Tibial artery (tissue), 4 donors: ENCODE measurements at regions not wholly inside any gene's neighbourhood (a gene's known extent, or its start where the extent isn't known, plus 50 kb on each side); places are given as distances from the start of the nearest gene placed in this dataset.
A peak's percentile ranks its signal among the peaks of the same experiment; 100 is the strongest.

ENCODE experiments used
- DNase-seq, 2 donors: peaks; one replicate each; pipeline ENCODE4 v3.0.0-alpha.2; 2019
- H3K27ac ChIP-seq, 2 donors: fragments of 200-600 bp; sonication (generic) in 1 of 2; 1 replicate in 1 of 2; 2 replicates in 1 of 2; pipeline ENCODE4 v1.5.1; 2018 to 2019; ENCODE audit warnings: mild to moderate bottlenecking in 1 of 2
- H3K27me3 ChIP-seq, 2 donors: fragments of 200-600 bp; sonication (generic) in 1 of 2; one replicate each; pipeline versions ENCODE4 v1.5.1 to v1.6.0; 2016 to 2019
- H3K36me3 ChIP-seq, 3 donors: fragments of 200-600 bp; sonication (generic) in 2 of 3; one replicate each; pipeline ENCODE4 v1.5.1; 2016 to 2019; ENCODE audit warnings: mild to moderate bottlenecking in 2 of 3
- H3K4me1 ChIP-seq, 4 donors: fragments of 200-600 bp; sonication (generic) in 2 of 4; 1 replicate in 3 of 4; 2 replicates in 1 of 4; pipeline ENCODE4 v1.5.1; 2016 to 2019
- H3K4me3 ChIP-seq, 2 donors: fragments of 200-600 bp; sonication (generic) in 1 of 2; 1 replicate in 1 of 2; 2 replicates in 1 of 2; pipeline ENCODE4 v1.5.1; 2018 to 2019; ENCODE audit warnings: mild to moderate bottlenecking in 2 of 2
- H3K9me3 ChIP-seq, 3 donors: fragments of 200-600 bp; sonication (generic) in 1 of 3; one replicate each; pipeline ENCODE4 v1.5.1; 2016 to 2019
- CTCF ChIP-seq, 2 experiments: fragments of 200-600 bp in 1 of 2; fragments of 450-650 bp in 1 of 2; IDR thresholded peaks; one replicate each; pipeline ENCODE4 v1.5.1; 2017 to 2019; ENCODE audit warnings: antibody characterized with exemption in 2 of 2, mild to moderate bottlenecking in 1 of 2, moderate library complexity in 1 of 2
- intact Hi-C: fragments of 100-400 bp; cut with DNase I; formaldehyde crosslinking; loops from one replicate; pipeline ENCODE4 v1.15.0; 2023; ENCODE audit warnings: low total_unique reads

GRCh38 chrX:42070866-42071265 lies 147.5 kb upstream of the CASK start:
- intact Hi-C loops: no loop called here
- DNase-seq: no peak
- Histone ChIP-seq H3K4me1 (peaks cover 0 to 7% (median 0%) of the 10 kb centered on the region in 4 donors), H3K36me3 (no peaks in the 10 kb centered on the region), H3K9me3 (no peaks in the 10 kb centered on the region), H3K27ac (peak overlapping the region in 1 of 2 donors; percentile 47), H3K27me3 (no peaks in the 10 kb centered on the region), H3K4me3 (no peak overlapping the region)
- TF ChIP-seq CTCF (IDR thresholded peaks at IDR 0.05): no peak

GRCh38 chrX:42054256-42054655 lies 130.9 kb upstream of the CASK start:
- Histone ChIP-seq H3K36me3 (no peaks in the 10 kb centered on the region), H3K9me3 (no peaks in the 10 kb centered on the region), H3K27me3 (no peaks in the 10 kb centered on the region), H3K27ac (no peak overlapping the region), H3K4me3 (no peak overlapping the region), H3K4me1 (no peaks in the 10 kb centered on the region)
- intact Hi-C loops: no loop called here
- TF ChIP-seq CTCF (IDR thresholded peaks at IDR 0.05): no peak
- no peak for DNase-seq

- Histone ChIP-seq H3K4me1 (no peaks in the 10 kb centered on the region), H3K27me3 (no peaks in the 10 kb centered on the region), H3K4me3 (no peak overlapping the region), H3K36me3 (no peaks in the 10 kb centered on the region), H3K27ac (no peak overlapping the region), H3K9me3 (no peaks in the 10 kb centered on the region)
- no peak for DNase-seq
- intact Hi-C loops: no loop called here
- TF ChIP-seq CTCF (IDR thresholded peaks at IDR 0.05): no peak
Measured at GRCh38 chrX:42050345-42050744, 127.0 kb upstream of the CASK start.

DNA sequence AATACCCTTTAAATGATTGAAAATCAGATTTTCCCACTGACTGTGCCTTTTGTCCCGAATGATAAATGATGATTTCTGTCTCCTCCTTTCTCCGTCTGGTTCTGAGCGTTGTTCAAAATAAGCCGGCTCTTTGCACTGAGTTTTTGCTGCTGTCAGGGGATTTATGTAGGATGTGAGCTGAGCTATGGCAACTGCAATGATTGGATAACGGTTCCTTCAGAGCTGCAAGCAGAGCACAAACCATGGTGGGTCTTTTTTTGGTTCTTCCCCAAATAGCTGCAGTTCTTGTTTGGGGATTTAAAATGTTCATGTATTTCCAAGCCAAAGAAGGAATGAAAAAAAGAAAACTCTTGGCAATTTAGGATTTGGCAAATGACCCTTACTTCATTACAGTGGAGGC lies 124.5 kb upstream of the CASK start:
- DNase-seq: no peak
- Histone ChIP-seq H3K27me3 (no peaks in the 10 kb centered on the region), H3K4me3 (no peak overlapping the region), H3K36me3 (no peaks in the 10 kb centered on the region), H3K9me3 (no peaks in the 10 kb centered on the region), H3K4me1 (no peaks in the 10 kb centered on the region), H3K27ac (no peak overlapping the region)
- no peak for TF ChIP-seq CTCF (IDR thresholded peaks at IDR 0.05)
- intact Hi-C loops: no loop called here

GRCh38 chrX:42028109-42028508 lies 104.8 kb upstream of the CASK start:
- Histone ChIP-seq H3K9me3 (no peaks in the 10 kb centered on the region), H3K4me3 (no peak overlapping the region), H3K4me1 (no peaks in the 10 kb centered on the region), H3K27ac (no peak overlapping the region), H3K27me3 (no peaks in the 10 kb centered on the region), H3K36me3 (no peaks in the 10 kb centered on the region)
- no peak for TF ChIP-seq CTCF (IDR thresholded peaks at IDR 0.05)
- DNase-seq: no peak
- intact Hi-C loops: no loop called here

DNA sequence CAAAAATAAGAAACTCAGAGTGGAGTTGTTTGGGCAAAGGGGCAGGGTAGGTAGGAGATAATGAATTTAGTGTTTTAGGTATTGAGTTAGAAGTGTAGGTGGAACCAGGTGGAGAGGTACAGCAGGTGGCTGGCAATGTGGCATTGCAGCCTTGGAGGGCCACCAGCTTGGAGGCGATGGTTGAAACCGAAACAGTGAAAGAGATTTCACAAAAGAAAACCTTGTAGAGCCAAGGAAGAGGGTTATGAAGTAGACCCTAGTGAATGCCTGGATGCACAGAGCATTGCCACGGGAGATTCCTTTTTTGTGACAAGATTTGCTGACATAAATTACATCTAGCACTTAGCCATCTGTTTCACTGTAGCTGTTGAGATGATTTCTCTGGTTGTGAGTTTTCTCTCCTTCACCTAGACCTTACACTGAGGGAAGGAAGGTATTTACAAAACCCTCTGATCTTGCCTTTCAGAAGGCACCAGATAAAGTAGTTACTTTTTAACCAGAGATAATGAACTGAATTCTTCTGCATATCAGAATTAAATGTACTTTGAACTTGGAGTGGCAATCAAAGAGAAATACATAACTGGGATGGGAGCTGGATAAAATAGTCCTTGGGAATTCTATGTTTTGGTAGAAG lies 104.1 kb upstream of the CASK start:
- DNase-seq: no peak
- intact Hi-C loops: no loop called here
- H3K4me1 ChIP-seq: no peaks in the 10 kb centered on the region

More for the DNA sequence above, 104.1 kb upstream of the CASK start:
- no peak overlapping the region for H3K27ac ChIP-seq
- TF ChIP-seq CTCF (IDR thresholded peaks at IDR 0.05): no peak
- no peaks in the 10 kb centered on the region for H3K36me3 ChIP-seq
- H3K4me3 ChIP-seq: no peak overlapping the region
- H3K9me3 ChIP-seq: no peaks in the 10 kb centered on the region
- no peaks in the 10 kb centered on the region for H3K27me3 ChIP-seq
